HG03342 (cell line): ENCODE measurements at regions not wholly inside any gene's neighbourhood (a gene's known extent, or its start where the extent isn't known, plus 50 kb on each side); places are given as distances from the start of the nearest gene placed in this dataset.

Source experiments
- ATAC-seq: cut with Tn5 transposase; IDR thresholded peaks from one replicate; pipeline ENCODE4 v1.9.1; 2021; ENCODE audit warnings: mild to moderate bottlenecking, moderate library complexity; ENCODE audit not compliant: unreplicated experiment

DNA sequence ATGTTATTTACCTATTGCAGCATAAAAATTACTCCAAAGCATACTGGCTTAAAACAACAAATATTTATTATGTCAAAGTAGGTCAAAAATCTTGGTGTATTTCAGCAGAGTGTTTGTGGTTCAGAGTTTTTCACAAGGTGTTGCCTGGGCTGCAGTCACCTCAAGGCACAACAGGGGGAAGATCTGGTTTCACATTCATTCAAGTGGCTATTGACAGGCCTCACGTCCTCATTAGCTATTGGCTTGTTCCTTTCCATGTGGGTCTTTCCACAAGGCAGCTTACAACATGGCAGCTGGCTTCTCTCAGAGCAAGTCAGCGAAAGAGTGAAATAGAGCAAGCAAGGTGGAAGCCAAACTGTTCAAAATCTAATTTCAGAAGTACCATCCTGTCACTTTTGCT lies 602.9 kb downstream of the OLFM4 start:
- no peak for ATAC-seq

DNA sequence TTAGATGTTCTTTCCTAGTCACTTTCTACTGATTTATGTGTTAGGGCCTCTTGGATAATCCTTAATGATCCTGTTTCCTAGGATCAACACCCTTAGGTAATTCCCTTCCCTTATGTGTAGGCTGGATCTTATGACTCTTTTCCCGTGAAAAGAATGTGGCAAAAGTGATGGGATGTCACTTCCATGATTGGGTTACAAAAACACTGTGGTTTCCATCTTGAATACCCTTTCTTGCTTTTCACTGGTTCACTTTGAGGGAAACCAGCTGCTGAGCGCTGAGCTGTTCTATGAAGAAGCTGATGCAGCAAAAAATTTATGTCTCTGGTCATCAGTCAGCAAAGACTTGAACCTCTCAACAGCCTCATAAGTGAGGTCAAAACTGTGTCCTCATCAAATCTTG lies 609.4 kb downstream of the OLFM4 start:
- no peak for ATAC-seq

- ATAC-seq = no peak
Observed at GRCh38 chr13:53642306-53642705, 613.7 kb downstream of the OLFM4 start.

GRCh38 chr13:53648673-53649072 lies 620.1 kb downstream of the OLFM4 start:
- ATAC-seq = no peak

- no peak for ATAC-seq
Observed at GRCh38 chr13:53672005-53672404, 643.4 kb downstream of the OLFM4 start.

DNA sequence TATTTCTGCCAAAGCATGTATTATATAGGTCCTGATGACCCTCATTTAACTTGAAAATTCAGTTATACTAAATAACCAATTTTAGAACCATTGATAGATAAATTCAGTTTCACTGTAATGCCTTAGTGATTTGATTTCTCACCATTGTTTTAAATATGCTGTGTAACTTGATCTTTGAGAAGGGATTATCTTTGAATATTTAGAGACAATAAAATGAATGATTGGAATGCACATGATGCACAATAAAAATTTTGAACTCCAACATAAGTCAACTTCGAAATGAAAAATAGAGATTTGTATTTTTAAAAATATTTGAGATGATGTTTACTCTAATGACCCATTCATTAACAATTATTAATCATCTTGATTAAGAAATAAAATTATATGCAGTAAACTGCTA lies 654.5 kb downstream of the OLFM4 start:
- no peak for ATAC-seq

DNA sequence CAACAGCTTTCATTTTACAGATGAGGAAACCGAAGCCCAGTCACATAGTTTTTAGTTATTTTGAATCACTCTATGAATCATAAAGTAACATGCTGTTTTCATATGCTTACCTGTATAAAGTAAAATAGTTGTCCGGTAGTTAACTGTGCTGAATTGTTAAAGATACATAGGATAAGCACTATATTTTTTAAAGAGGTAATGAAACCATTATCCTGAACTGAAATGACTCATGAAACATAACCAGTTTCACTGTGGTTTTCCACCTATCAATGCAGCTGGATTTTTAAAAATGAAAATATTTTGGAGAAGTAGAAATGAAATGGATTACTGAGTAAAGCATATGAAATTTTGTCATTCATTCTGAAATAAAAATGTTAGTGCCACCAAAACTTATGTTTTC lies 655.0 kb downstream of the OLFM4 start:
- ATAC-seq = no peak

GRCh38 chr13:53691417-53691816 lies 662.8 kb downstream of the OLFM4 start:
- ATAC-seq = no peak

GRCh38 chr13:53694814-53695532 lies 666.4 kb downstream of the OLFM4 start:
- ATAC-seq = no peak

- no peak for ATAC-seq
Observed at GRCh38 chr13:53703371-53704080, 674.9 kb downstream of the OLFM4 start.

DNA sequence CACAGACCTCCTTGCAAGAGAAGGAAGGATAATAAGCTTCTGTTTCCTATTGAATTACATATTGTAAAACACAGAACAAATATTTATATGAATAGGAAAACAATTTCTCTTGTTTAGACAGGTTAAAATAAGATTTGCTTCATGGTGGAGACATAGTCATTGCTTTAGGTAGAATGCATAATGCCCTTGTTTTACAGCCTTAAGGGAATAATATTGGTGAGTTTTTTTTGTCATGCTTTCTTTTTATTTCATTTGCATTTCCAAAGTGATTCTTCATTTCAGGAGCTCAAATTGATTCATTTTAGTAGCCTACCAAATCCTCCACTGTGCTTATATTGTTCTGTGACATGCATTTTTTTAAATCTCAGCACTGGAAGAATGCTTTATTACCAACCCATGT lies 690.7 kb downstream of the OLFM4 start:
- no peak for ATAC-seq

DNA sequence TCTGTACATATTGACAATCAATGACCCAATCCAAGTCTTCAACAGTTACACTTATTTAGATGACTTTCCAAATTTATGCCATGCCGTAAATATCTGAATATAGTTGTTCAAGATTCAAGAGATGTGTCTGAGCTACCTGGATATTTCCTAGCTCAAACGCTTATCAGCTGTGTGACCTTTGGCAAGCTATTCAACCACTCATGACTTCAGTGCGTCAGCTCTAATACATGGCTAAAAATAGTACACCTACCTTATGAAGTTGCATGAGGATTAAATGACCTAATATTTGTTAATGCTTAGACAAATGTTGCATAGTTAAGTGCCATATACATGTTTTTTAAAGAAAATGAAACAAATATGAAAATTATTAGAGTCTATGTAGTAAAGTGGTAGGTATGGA lies 704.1 kb downstream of the OLFM4 start:
- ATAC-seq = no peak

- no peak for ATAC-seq
Observed at GRCh38 chr13:53743906-53744305, 715.3 kb downstream of the OLFM4 start.

DNA sequence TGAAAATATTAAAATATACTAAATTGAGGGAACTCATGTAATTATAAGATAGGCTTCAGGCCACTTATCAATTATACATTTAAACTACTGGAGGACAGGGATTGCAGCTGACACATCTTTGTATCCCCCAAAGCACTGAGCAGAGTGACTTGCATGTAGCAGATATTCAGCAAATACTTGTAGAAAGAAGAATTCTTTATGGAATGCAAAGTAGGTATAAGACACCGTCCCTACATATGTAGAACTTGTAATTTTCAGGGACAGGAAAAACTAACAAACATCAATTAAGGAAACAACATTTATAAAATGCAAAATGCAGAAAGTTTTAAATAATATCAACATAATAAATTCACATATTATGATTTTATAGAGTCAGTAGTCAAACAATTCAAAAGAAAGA lies 719.2 kb downstream of the OLFM4 start:
- ATAC-seq = no peak

DNA sequence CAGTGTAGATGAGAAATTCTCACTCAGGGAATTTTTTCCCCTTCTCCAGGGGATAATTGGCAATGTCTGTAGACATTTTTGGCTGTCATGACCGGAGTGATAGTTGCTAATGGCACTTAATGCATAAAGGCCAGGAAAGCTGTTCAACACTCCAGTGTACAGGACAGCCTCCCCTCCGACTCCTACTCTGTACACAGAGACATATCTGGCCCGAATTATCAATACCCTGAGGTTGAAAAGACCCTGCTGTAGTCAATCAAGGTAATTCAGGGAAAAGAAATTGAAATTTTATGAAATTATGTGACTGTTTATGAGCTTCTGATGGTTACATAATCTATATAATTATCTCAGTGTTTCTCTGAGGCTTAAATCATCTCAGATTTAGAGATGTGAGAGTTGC lies 720.7 kb downstream of the OLFM4 start:
- ATAC-seq = no peak

DNA sequence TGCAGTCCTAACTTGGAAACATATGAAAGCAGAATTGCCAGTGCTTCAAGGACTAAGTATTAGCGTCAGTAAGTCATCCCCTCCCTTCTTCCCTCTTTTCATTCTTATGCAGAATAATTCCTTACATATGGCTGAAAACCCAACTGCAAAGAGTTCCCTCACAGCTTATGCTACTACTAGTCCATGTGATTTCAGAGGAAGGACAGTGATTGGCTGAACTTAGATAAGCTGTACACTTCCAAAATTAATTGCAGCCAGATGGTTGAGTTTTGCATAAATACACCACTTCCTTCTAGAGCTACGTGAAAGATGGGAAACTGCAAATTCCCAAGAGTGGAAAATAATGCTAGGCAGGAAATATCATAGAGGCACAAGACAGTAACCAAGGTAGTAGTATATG lies 730.4 kb downstream of the OLFM4 start:
- no peak for ATAC-seq

DNA sequence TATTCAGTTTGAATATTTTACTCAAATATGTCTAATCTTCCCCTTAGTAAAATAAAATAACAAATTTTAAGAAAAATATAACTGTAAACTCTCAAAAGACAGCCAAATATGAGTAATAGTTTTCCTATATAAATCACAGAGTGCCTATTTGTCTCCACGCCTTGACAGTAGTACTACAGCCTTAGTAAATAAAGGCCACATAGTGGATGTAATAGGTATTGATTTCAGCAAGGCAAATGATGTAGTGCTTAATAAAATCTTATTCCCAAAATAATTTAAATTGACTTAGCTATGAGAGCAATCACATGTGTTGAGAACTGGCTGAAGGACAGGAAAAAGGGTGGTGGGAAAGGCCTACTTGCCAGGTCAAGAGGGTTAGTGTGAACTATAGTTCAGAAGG lies 747.2 kb downstream of the OLFM4 start:
- no peak for ATAC-seq

- no peak for ATAC-seq
Observed at GRCh38 chr13:53778937-53779336, 750.3 kb downstream of the OLFM4 start.

DNA sequence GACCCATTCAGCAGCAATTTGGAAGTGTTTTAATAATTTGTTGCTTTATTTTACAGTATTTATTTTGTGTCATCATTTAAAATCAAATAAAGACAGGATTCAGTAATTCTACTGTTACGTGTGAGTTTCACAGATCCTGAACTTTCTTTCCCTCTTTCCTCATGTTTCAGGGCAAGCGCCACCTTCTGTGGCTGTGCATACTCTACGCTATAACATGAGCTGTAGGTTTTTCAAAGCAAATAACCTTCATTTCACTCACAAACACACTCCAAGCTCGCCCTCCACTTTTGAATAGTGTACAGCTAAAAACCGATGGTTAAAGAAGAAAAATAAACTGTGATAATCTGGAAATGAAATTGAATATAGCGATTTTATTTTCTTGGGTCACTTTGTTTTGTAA lies 753.3 kb downstream of the OLFM4 start:
- no peak for ATAC-seq

- peak; percentile 67 for ATAC-seq
Observed at GRCh38 chr13:53782488-53782961, 753.9 kb downstream of the OLFM4 start.

DNA sequence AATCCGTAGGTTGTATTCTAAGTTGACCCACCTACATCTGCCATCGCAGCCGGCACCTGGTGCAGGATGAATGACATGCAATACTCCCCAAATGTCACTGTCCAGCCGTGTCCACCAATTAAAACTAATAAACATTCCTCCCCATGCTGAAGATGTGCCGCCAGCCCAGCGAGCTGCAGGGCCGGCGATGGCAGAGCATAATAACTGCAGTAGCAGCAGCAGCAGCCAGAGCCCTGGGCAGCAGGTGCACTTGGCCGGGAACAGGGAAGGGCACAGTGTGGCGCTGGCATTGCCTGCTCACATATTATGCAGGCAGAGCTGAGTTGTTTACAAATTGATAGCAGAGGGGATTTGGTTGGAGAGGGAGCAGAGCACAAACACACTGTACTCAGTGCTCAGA lies 754.9 kb downstream of the OLFM4 start:
- no peak for ATAC-seq

- no peak for ATAC-seq
Observed at GRCh38 chr13:53788286-53788685, 759.7 kb downstream of the OLFM4 start.

GRCh38 chr13:53800011-53800410 lies 771.4 kb downstream of the OLFM4 start:
- no peak for ATAC-seq
